CD4-positive, alpha-beta T cell (primary cell): ENCODE measurements at regions not wholly inside any gene's neighbourhood (a gene's known extent, or its start where the extent isn't known, plus 50 kb on each side); places are given as distances from the start of the nearest gene placed in this dataset.

Experiments
- ATAC-seq: fragments of 200-7000 bp; cut with Tn5 transposase; one replicate; pipeline ENCODE4 v1.10.0; 2022; ENCODE audit warnings: mild to moderate bottlenecking; ENCODE audit not compliant: poor library complexity
- CTCF ChIA-PET: fragments of 350-600 bp; sonication (Branson Sonifier 250); formaldehyde crosslinking; loops from one replicate; lab custom pipeline; 2021; ENCODE audit warnings: antibody characterized with exemption, inconsistent platforms; lab: Charles Lee
- POLR2A ChIA-PET: fragments of 350-600 bp; sonication (Branson Sonifier 250); formaldehyde crosslinking; loops from one replicate; lab custom pipeline; 2021; ENCODE audit warnings: antibody characterized with exemption, inconsistent platforms; lab: Charles Lee
- DNase-seq, 14 experiments: peaks; one replicate each; pipeline ENCODE4 v3.0.0-alpha.2; 2013 to 2020; ENCODE audit warnings: mixed read lengths in 2 of 14
- H3K27ac ChIP-seq, 2 donors: one replicate each; pipeline versions ENCODE4 v1.5.1 to v1.7.0; 2013; ENCODE audit warnings: low read length in 2 of 2, low read depth in 1 of 2, mild to moderate bottlenecking in 1 of 2
- H3K27me3 ChIP-seq, 2 experiments: 1 replicate in 1 of 2; 2 replicates in 1 of 2; pipeline versions ENCODE4 v1.6.1 to v1.7.0; 2013; ENCODE audit warnings: low read length in 2 of 2, control low read depth in 1 of 2, mild to moderate bottlenecking in 1 of 2, moderate library complexity in 1 of 2; ENCODE audit not compliant: insufficient read depth in 2 of 2, control insufficient read depth in 1 of 2
- H3K36me3 ChIP-seq: one replicate; pipeline ENCODE4 v1.6.1; 2013; ENCODE audit warnings: low read length, control low read depth; ENCODE audit not compliant: insufficient read depth
- H3K4me1 ChIP-seq: one replicate; pipeline ENCODE4 v1.6.1; 2013; ENCODE audit warnings: low read length, control low read depth; ENCODE audit not compliant: insufficient read depth
- H3K4me3 ChIP-seq: one replicate; pipeline ENCODE4 v1.5.1; 2013; ENCODE audit warnings: mild to moderate bottlenecking, low read length, moderate library complexity
- H3K9me3 ChIP-seq, 2 experiments: 1 replicate in 1 of 2; 2 replicates in 1 of 2; pipeline versions ENCODE4 v1.6.1 to v1.7.0; 2013; ENCODE audit warnings: low read length in 2 of 2, mild to moderate bottlenecking in 2 of 2, control low read depth in 1 of 2, moderate library complexity in 1 of 2; ENCODE audit not compliant: control insufficient read depth in 1 of 2, insufficient read depth in 1 of 2
- H3K27ac Mint-ChIP-seq: one replicate; pipeline ENCODE4 v1.8.0; 2020; ENCODE audit warnings: mixed read lengths
- H3K27me3 Mint-ChIP-seq: one replicate; pipeline ENCODE4 v1.8.0; 2021; ENCODE audit warnings: mixed read lengths
- H3K36me3 Mint-ChIP-seq: one replicate; pipeline ENCODE4 v1.8.0; 2021; ENCODE audit warnings: low read depth, mixed read lengths
- H3K4me1 Mint-ChIP-seq: one replicate; pipeline ENCODE4 v1.8.0; 2021; ENCODE audit warnings: low read depth, mixed read lengths
- H3K4me3 Mint-ChIP-seq: one replicate; pipeline ENCODE4 v1.8.0; 2020; ENCODE audit warnings: mild to moderate bottlenecking, mixed read lengths
- H3K9me3 Mint-ChIP-seq: one replicate; pipeline ENCODE4 v1.8.0; 2020; ENCODE audit warnings: mixed read lengths
- intact Hi-C, 2 experiments: fragments of 100-400 bp; cut with DNase I in 1 of 2; cut with micrococcal nuclease in 1 of 2; formaldehyde crosslinking; loops; one replicate each; pipeline versions ENCODE4 v1.15.1 to v1.9.0; 2023 to 2025; cut with DNase I, micrococcal nuclease
- TF ChIP-seq, protein P1 (sequence below): fragments of 200-600 bp; IDR thresholded peaks from one replicate; pipeline ENCODE4 v1.8.0; 2022; ENCODE audit warnings: antibody characterized with exemption, mild to moderate bottlenecking

DNA sequence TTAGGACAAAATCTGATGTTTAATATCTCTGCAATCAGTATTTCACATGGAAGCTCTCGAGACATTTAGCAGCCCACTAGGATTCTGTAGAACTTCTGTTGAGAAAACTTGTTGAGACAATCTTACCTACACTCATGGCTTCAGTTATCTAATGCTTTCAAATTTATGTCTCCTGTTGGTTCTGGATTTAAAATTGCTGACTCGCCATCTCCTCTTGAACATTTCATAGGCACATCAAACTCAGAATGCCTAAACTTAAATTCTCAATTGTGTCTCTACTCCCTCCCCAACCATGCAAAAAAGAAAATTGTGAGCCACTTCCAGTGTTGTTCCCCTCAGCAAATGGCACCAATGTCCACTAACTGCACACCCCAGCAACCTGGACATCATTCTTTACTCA lies 142.5 kb upstream of the AHI1 start:
- Mint-ChIP-seq H3K27ac (no peak overlapping the region), H3K27me3 (no peaks in the 10 kb centered on the region), H3K4me3 (no peak overlapping the region), H3K36me3 (no peaks in the 10 kb centered on the region), H3K9me3 (no peaks in the 10 kb centered on the region), H3K4me1 (peaks cover 7% of the 10 kb centered on the region)
- ATAC-seq (no peak), DNase-seq (no peak)
- H3K9me3 ChIP-seq: no peaks in the 10 kb centered on the region
- ChIA-PET POLR2A (no interaction called here), CTCF (no interaction called here)
- TF ChIP-seq, protein P1, sequence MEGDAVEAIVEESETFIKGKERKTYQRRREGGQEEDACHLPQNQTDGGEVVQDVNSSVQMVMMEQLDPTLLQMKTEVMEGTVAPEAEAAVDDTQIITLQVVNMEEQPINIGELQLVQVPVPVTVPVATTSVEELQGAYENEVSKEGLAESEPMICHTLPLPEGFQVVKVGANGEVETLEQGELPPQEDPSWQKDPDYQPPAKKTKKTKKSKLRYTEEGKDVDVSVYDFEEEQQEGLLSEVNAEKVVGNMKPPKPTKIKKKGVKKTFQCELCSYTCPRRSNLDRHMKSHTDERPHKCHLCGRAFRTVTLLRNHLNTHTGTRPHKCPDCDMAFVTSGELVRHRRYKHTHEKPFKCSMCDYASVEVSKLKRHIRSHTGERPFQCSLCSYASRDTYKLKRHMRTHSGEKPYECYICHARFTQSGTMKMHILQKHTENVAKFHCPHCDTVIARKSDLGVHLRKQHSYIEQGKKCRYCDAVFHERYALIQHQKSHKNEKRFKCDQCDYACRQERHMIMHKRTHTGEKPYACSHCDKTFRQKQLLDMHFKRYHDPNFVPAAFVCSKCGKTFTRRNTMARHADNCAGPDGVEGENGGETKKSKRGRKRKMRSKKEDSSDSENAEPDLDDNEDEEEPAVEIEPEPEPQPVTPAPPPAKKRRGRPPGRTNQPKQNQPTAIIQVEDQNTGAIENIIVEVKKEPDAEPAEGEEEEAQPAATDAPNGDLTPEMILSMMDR: no peak
- H3K27ac ChIP-seq: no peak overlapping the region
- H3K36me3 ChIP-seq: no peaks in the 10 kb centered on the region
- no peak overlapping the region for H3K4me3 ChIP-seq
- intact Hi-C loops: no loop called here
- H3K4me1 ChIP-seq: no peaks in the 10 kb centered on the region
- H3K27me3 ChIP-seq: no peaks in the 10 kb centered on the region

DNA sequence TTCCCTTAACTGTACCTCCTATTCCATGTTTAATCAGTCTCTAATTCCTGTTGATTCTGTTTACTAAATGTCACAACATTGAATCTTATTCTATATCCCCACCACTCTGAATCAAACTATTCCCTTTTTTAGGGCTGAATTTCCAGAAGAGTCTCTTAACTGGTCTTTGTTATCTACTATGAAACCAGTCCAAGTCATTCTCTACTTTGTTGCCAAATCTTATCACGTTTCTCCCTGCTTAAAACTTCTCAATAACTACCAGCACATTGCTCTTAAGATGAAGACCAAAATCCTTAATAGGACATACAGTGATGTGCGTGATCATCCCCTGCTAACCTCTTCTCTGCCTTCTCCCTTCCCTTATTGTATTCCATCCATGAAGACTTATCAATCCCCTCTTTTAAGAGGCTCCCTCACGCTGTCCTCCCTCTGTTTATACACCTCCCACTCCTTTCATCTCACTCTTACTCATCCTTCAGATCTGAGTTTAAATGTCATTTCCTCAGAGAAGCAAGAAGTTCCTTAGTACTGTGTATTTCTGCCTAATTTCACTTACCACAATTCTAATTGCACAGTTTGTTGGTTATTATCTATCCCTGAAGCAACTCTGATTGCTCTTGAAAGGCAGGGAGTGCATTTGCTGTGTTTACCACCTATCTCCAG lies 143.0 kb upstream of the AHI1 start:
- H3K27me3 Mint-ChIP-seq: no peaks in the 10 kb centered on the region
- no peaks in the 10 kb centered on the region for H3K36me3 Mint-ChIP-seq
- no peaks in the 10 kb centered on the region for H3K9me3 Mint-ChIP-seq
- no peak overlapping the region for H3K4me3 Mint-ChIP-seq
- H3K27ac Mint-ChIP-seq: no peak overlapping the region
- peaks cover 7% of the 10 kb centered on the region for H3K4me1 Mint-ChIP-seq
- ChIA-PET CTCF (no interaction called here), POLR2A (no interaction called here)
- DNase-seq: no peak
- Histone ChIP-seq H3K27ac (no peak overlapping the region), H3K9me3 (no peaks in the 10 kb centered on the region), H3K4me3 (no peak overlapping the region), H3K27me3 (no peaks in the 10 kb centered on the region), H3K4me1 (no peaks in the 10 kb centered on the region), H3K36me3 (no peaks in the 10 kb centered on the region)
- no peak for ATAC-seq
- TF ChIP-seq, protein P1: no peak
- intact Hi-C loops: no loop called here

DNA sequence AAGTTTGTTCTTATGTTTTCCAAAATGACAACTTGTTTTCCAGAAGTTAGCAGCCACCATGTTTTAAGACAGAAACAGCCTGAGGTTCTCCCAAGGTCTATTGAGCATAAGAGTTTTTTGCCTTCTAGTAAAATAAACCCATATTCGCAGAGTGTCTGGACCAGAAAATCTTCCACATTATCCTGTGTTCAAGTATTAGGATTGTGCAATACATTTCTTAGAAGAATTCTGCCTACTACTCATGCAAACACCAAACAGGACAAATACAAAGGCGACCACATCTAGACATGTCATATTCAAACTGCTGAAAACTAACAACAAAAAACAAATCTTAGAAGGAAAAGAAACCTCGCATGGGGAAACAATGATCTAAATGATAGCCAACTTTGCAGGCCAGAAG lies 145.4 kb upstream of the AHI1 start:
- Histone ChIP-seq H3K36me3 (no peaks in the 10 kb centered on the region), H3K4me3 (no peak overlapping the region), H3K27me3 (no peaks in the 10 kb centered on the region), H3K4me1 (no peaks in the 10 kb centered on the region), H3K9me3 (no peaks in the 10 kb centered on the region), H3K27ac (no peak overlapping the region)
- H3K27ac Mint-ChIP-seq: no peak overlapping the region
- DNase-seq (no peak), ATAC-seq (no peak)
- no peak overlapping the region for H3K4me3 Mint-ChIP-seq
- peaks cover 7% of the 10 kb centered on the region for H3K4me1 Mint-ChIP-seq
- no peaks in the 10 kb centered on the region for H3K27me3 Mint-ChIP-seq
- peaks cover 3% of the 10 kb centered on the region for H3K9me3 Mint-ChIP-seq
- ChIA-PET CTCF (interaction anchor here (0.5 kb wide), 1 partner anchor 37 kb away, joined by 3 read pairs; no protein-coding TSS in a partner anchor), POLR2A (interaction anchor here (0.6 to 0.8 kb wide), 2 partner anchors 284 to 475 kb away, joined by 3 read pairs; no protein-coding TSS in a partner anchor)
- TF ChIP-seq, protein P1: no peak
- intact Hi-C loops: no loop called here
- no peaks in the 10 kb centered on the region for H3K36me3 Mint-ChIP-seq
